SK-N-SH treated with all-trans-retinoic acid at 6 μM for 48 hours (cell line): ENCODE measurements at regions not wholly inside any gene's neighbourhood (a gene's known extent, or its start where the extent isn't known, plus 50 kb on each side); places are given as distances from the start of the nearest gene placed in this dataset.

ENCODE experiments used
- ATAC-seq: fragments of 200-7000 bp; cut with Tn5 transposase; 3 replicates; pipeline ENCODE4 v1.9.1; 2020; ENCODE audit warnings: mild to moderate bottlenecking, moderate library complexity
- ARNTL ChIP-seq: fragments of 450-650 bp; formaldehyde crosslinking; IDR thresholded peaks from 2 replicates; pipeline ENCODE4 v1.5.0; 2020; ENCODE audit warnings: low read depth, mild to moderate bottlenecking, moderate library complexity, borderline replicate concordance
- BACH2 ChIP-seq: fragments of 250-450 bp; sonication (Bioruptor Pico); IDR thresholded peaks from 2 replicates; pipeline ENCODE4 v1.9.0; 2021; ENCODE audit warnings: mild to moderate bottlenecking, borderline replicate concordance
- CREB5 ChIP-seq: fragments of 250-450 bp; sonication (Bioruptor Pico); IDR thresholded peaks from 2 replicates; pipeline ENCODE4 v1.5.1; 2020; ENCODE audit warnings: low read depth, mild to moderate bottlenecking, moderate library complexity
- CSDC2 ChIP-seq: fragments of 250-450 bp; sonication (Bioruptor Pico); IDR thresholded peaks from 2 replicates; pipeline ENCODE4 v1.5.0; 2020; ENCODE audit warnings: mild to moderate bottlenecking, moderate library complexity
- CSRNP3 ChIP-seq: fragments of 250-450 bp; sonication (Bioruptor Pico); IDR thresholded peaks from 2 replicates; pipeline ENCODE4 v1.5.1; 2021; ENCODE audit warnings: mild to moderate bottlenecking, moderate library complexity
- ESRRG ChIP-seq: fragments of 250-450 bp; sonication (Bioruptor Pico); IDR thresholded peaks from 2 replicates; pipeline ENCODE4 v1.6.1; 2021; ENCODE audit warnings: mild to moderate bottlenecking
- GLIS3 ChIP-seq: fragments of 250-450 bp; sonication (Bioruptor Pico); IDR thresholded peaks from 2 replicates; pipeline ENCODE4 v1.5.0; 2020; ENCODE audit warnings: mild to moderate bottlenecking, moderate library complexity
- ISL1 ChIP-seq: fragments of 250-450 bp; sonication (Bioruptor Pico); IDR thresholded peaks from 2 replicates; pipeline ENCODE4 v2.1.2; 2022; ENCODE audit warnings: mild to moderate bottlenecking, moderate library complexity
- OSR1 ChIP-seq: fragments of 250-450 bp; sonication (Bioruptor Pico); IDR thresholded peaks from 2 replicates; pipeline ENCODE4 v1.8.0; 2022; ENCODE audit warnings: moderate library complexity, mild to moderate bottlenecking, inconsistent platforms
- PATZ1 ChIP-seq: fragments of 250-450 bp; sonication (Bioruptor Pico); IDR thresholded peaks from 2 replicates; pipeline ENCODE4 v1.8.0; 2020; ENCODE audit warnings: mild to moderate bottlenecking, moderate library complexity, borderline replicate concordance
- POU6F1 ChIP-seq: fragments of 250-450 bp; sonication (Bioruptor Pico); IDR thresholded peaks from 2 replicates; pipeline ENCODE4 v1.8.0; 2021; ENCODE audit warnings: low read depth, mild to moderate bottlenecking, moderate library complexity, borderline replicate concordance
- PPARA ChIP-seq: fragments of 250-450 bp; sonication (Bioruptor Pico); IDR thresholded peaks from 2 replicates; pipeline ENCODE4 v1.5.0; 2020; ENCODE audit warnings: mild to moderate bottlenecking, borderline replicate concordance
- RARB ChIP-seq: fragments of 250-450 bp; sonication (Bioruptor Pico); IDR thresholded peaks from 2 replicates; pipeline ENCODE4 v1.8.0; 2021; ENCODE audit warnings: mild to moderate bottlenecking, moderate library complexity
- SNAI2 ChIP-seq: fragments of 250-450 bp; sonication (Bioruptor Pico); IDR thresholded peaks from 2 replicates; pipeline ENCODE4 v1.5.0; 2020; ENCODE audit warnings: mild to moderate bottlenecking, moderate library complexity
- TCF4 ChIP-seq: fragments of 250-450 bp; sonication (Bioruptor Pico); IDR thresholded peaks from 2 replicates; pipeline ENCODE4 v1.8.0; 2021; ENCODE audit warnings: mild to moderate bottlenecking, moderate library complexity, borderline replicate concordance
- TOX ChIP-seq: fragments of 250-450 bp; sonication (Bioruptor Pico); IDR thresholded peaks from 2 replicates; pipeline ENCODE4 v1.8.0; 2021; ENCODE audit warnings: mild to moderate bottlenecking, moderate library complexity, borderline replicate concordance
- TSHZ2 ChIP-seq: fragments of 250-450 bp; sonication (Bioruptor Pico); IDR thresholded peaks from 2 replicates; pipeline ENCODE4 v1.5.0; 2020; ENCODE audit warnings: mild to moderate bottlenecking, moderate library complexity
- ZC3H10 ChIP-seq: fragments of 250-450 bp; sonication (Bioruptor Pico); IDR thresholded peaks from 2 replicates; pipeline ENCODE4 v1.5.1; 2021; ENCODE audit warnings: mild to moderate bottlenecking, moderate library complexity
- ZFP3 ChIP-seq: fragments of 250-450 bp; sonication (Bioruptor Pico); IDR thresholded peaks from 2 replicates; pipeline ENCODE4 v1.5.0; 2020; ENCODE audit warnings: mild to moderate bottlenecking, moderate library complexity
- ZFP30 ChIP-seq: fragments of 450-650 bp; formaldehyde crosslinking; IDR thresholded peaks from 2 replicates; pipeline ENCODE4 v1.5.0; 2022; ENCODE audit warnings: mild to moderate bottlenecking, moderate library complexity
- ZNF565 ChIP-seq: fragments of 450-650 bp; formaldehyde crosslinking; conservative IDR thresholded peaks from 2 replicates; pipeline ENCODE4 v1.5.0; 2020; ENCODE audit warnings: low read depth, mild to moderate bottlenecking, moderate library complexity
- ZNF8 ChIP-seq: fragments of 450-650 bp; formaldehyde crosslinking; IDR thresholded peaks from 2 replicates; pipeline ENCODE4 v1.5.0; 2020; ENCODE audit warnings: mild to moderate bottlenecking, moderate library complexity

GRCh38 chr13:79070343-79070974 lies 335.6 kb downstream of the RBM26 start:
- TF ChIP-seq OSR1 (CRISPR knock-in tag) (no peak), CSDC2 (CRISPR knock-in tag) (no peak), ESRRG (CRISPR knock-in tag) (no peak), PATZ1 (CRISPR knock-in tag) (no peak), ZNF8 (CRISPR knock-in tag) (no peak), BACH2 (CRISPR knock-in tag) (no peak), TOX (CRISPR knock-in tag) (no peak), TCF4 (CRISPR knock-in tag) (no peak), CSRNP3 (CRISPR knock-in tag) (no peak), PPARA (no peak), GLIS3 (CRISPR knock-in tag) (no peak), ZC3H10 (CRISPR knock-in tag) (no peak), CREB5 (CRISPR knock-in tag) (no peak), ZFP3 (no peak), ISL1 (CRISPR knock-in tag) (no peak), ARNTL (no peak), TSHZ2 (CRISPR knock-in tag) (no peak)
- ATAC-seq: no peak

- no peak for ATAC-seq
- TF ChIP-seq OSR1 (CRISPR knock-in tag) (no peak), CSDC2 (CRISPR knock-in tag) (no peak), SNAI2 (CRISPR knock-in tag) (no peak)
Measured at GRCh38 chr13:79062291-79062690, 343.8 kb downstream of the RBM26 start.

- no peak for ATAC-seq
- TF ChIP-seq CREB5 (CRISPR knock-in tag): no peak
- TF ChIP-seq PPARA: no peak
- TF ChIP-seq POU6F1 (CRISPR knock-in tag): no peak
- no peak for TF ChIP-seq ZNF8 (CRISPR knock-in tag)
- no peak for TF ChIP-seq ZNF565 (CRISPR knock-in tag)
- no peak for TF ChIP-seq ZFP30
- no peak for TF ChIP-seq RARB (CRISPR knock-in tag)
- no peak for TF ChIP-seq BACH2 (CRISPR knock-in tag)
Measured at GRCh38 chr13:79060216-79060615, 345.8 kb downstream of the RBM26 start.
